ENCODE measurements at regions not wholly inside any gene's neighbourhood (a gene's known extent, or its start where the extent isn't known, plus 50 kb on each side); places are given as distances from the start of the nearest gene placed in this dataset.

DNA sequence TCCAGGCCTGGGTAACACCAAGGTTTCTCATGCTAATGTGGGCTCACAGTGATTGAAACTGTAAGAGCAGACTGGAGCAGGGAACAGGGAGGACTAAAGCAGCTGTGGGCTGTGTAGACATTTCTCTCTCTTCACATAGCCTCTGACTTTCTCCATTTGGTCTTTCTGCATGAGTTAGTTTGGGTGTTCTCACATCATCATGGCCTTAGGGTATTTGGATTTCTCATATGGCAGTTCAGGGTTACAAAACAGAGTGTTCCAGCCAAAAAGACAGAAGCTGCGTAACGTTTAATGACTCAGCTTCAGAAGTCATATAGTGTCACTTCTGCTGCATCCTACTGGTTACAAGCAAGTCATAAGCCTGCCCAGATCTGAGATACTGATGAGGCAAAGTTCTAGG, 52.0 kb upstream of the OSBPL8 start:
- no peak for DNase-seq (ENCODE audit: low read depth)
- no peak overlapping the region for H3K4me3 ChIP-seq (ENCODE audit: low read depth, low read length)
- TF ChIP-seq, protein P1, sequence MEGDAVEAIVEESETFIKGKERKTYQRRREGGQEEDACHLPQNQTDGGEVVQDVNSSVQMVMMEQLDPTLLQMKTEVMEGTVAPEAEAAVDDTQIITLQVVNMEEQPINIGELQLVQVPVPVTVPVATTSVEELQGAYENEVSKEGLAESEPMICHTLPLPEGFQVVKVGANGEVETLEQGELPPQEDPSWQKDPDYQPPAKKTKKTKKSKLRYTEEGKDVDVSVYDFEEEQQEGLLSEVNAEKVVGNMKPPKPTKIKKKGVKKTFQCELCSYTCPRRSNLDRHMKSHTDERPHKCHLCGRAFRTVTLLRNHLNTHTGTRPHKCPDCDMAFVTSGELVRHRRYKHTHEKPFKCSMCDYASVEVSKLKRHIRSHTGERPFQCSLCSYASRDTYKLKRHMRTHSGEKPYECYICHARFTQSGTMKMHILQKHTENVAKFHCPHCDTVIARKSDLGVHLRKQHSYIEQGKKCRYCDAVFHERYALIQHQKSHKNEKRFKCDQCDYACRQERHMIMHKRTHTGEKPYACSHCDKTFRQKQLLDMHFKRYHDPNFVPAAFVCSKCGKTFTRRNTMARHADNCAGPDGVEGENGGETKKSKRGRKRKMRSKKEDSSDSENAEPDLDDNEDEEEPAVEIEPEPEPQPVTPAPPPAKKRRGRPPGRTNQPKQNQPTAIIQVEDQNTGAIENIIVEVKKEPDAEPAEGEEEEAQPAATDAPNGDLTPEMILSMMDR (conservative IDR thresholded peaks at IDR 0.05; ENCODE audit: low read depth, low read length): no peak

DNA sequence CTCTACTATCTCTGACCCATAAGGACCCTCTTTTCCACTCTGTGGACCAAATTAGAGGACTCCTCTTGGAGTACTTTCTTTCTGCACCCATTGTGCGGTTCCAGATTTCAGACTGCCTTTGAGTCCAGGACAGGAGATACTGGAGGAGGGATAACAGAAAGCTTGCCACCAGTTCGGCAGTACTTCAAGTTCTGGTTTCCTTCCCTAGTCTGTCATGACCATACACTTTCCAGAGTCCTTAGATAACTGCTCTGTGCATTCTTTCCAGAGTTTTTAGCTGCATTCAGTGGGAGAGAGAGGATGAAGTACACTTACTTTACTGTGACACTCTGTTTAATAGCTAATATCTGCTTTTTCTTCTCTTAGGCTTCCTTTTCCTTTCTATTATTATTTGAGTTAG, 54.8 kb upstream of the OSBPL8 start:
- no peak overlapping the region for H3K4me3 ChIP-seq (ENCODE audit: low read depth, low read length)
- TF ChIP-seq, protein P1 (conservative IDR thresholded peaks at IDR 0.05; ENCODE audit: low read depth, low read length): no peak
- no peak for DNase-seq (ENCODE audit: low read depth)

DNA sequence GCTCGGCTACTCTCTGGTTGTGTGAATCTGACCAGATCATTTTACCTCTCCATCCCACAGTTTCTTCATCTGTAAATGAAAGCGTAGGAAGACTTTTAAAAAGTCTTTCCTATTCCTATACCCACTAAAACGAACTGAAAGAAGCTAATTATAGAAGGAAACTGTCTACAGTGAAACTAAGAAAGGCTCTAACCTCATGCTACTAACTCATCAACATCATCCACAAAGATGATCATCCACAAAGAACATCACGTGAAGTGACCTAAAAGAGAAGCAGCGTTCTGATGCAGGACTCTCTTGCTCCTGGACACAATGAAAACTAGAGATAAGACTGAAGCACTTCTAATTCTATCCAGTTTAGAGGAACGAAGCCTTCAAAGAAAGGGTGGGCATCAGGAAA, 58.5 kb upstream of the OSBPL8 start:
- no peak for DNase-seq (ENCODE audit: low read depth)
- TF ChIP-seq, protein P1 (conservative IDR thresholded peaks at IDR 0.05; ENCODE audit: low read depth, low read length): no peak
- no peak overlapping the region for H3K4me3 ChIP-seq (ENCODE audit: low read depth, low read length)

DNA sequence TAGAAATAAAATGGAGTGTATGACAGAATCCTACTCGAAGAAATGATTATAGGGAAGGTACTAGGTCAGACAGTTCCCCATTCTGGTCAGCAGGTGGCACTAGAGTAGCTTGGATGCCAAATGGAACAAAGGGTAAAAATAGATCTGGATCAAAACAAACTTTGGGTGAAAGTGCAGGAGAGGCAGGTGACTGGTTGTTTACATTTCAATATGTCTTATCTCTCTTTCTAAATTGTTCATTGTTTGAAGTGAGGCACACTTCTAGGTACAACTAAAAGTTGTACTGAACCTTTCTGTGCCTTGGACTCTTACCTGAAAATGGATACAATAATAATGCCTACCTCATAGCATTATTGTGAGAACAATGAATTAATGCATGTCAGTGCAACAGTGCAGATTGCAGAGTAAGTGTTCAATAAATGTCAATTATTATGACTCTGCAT, 62.0 kb upstream of the OSBPL8 start:
- H3K4me3 ChIP-seq (ENCODE audit: low read depth, low read length): no peak overlapping the region
- no peak for DNase-seq (ENCODE audit: low read depth)
- TF ChIP-seq, protein P1 (conservative IDR thresholded peaks at IDR 0.05; ENCODE audit: low read depth, low read length): peak; percentile 98

DNA sequence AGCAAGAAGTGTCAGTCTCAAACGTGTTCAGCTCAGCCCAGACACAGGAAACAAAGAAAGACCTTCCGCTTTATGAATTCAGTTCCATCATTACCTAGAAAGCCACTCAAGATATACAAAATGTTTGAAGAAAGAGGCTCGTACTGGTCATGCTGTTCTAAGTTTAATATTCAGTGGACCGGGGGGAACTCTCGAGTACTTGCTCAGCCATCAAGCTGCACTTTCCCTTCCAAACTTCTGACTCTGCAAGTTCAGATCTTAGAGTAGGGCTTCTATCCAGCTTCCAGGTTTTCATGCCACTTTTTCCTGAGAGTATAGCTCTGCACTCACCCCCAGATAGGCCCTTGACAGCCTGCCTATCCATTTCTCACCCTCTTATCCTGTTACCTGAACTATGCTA, 62.8 kb upstream of the OSBPL8 start:
- no peak overlapping the region for H3K4me3 ChIP-seq (ENCODE audit: low read depth, low read length)
- no peak for DNase-seq (ENCODE audit: low read depth)
- TF ChIP-seq, protein P1 (conservative IDR thresholded peaks at IDR 0.05; ENCODE audit: low read depth, low read length): no peak

DNA sequence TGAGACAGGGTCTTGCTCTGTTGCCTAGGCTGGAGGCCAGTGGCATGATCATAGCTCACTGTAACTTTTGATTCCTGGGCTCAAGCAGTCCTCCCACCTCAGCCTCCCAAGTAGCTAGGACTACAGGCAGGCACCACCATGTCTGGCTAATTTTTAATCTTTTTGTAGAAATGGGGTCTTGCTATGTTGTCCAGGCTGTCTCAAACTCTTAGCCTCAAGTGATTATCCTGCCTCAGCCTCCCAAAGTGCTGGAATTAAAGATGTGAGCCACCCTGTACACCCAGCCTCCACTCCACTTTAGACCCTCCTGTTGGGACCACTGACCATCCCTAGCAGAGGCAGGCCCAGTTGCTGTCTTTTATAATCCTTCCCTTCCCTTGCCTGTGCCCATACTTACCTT, 63.3 kb upstream of the OSBPL8 start:
- H3K4me3 ChIP-seq (ENCODE audit: low read depth, low read length): no peak overlapping the region
- TF ChIP-seq, protein P1 (conservative IDR thresholded peaks at IDR 0.05; ENCODE audit: low read depth, low read length): no peak
- DNase-seq (ENCODE audit: low read depth): no peak

DNA sequence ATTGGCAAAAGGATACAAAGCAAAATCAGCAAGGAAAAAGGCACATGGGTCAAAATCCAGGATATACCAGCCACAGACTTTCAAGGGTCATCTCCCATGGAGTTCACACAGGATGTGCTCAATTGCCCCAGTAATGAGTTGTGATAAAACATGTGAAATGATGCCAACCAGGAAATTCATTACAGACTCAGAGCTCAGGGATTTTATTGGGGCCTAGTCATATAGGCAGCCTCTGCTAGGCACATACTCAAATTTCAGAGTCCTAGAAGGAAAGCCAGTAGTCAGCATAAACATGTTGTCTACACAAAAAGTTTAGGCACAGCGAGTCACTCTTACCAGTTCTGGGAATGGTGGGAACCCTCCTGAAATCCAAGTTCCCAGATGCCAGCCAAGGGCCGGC, 64.4 kb upstream of the OSBPL8 start:
- DNase-seq (ENCODE audit: low read depth): peak; percentile 54

More for the DNA sequence above, 64.4 kb upstream of the OSBPL8 start:
- H3K4me3 ChIP-seq (ENCODE audit: low read depth, low read length): no peak overlapping the region
- TF ChIP-seq, protein P1 (conservative IDR thresholded peaks at IDR 0.05; ENCODE audit: low read depth, low read length): no peak

All from epithelial cell of proximal tubule (primary cell).